ENCODE measurements at regions not wholly inside any gene's neighbourhood (a gene's known extent, or its start where the extent isn't known, plus 50 kb on each side); places are given as distances from the start of the nearest gene placed in this dataset.

GRCh38 chr2:4272261-4272858 lies 569.0 kb downstream of the DCDC2C start:
- no peak overlapping the region for H3K27ac ChIP-seq
- TF ChIP-seq ZFX (IDR thresholded peaks at IDR 0.05) (no peak), CTCF (conservative IDR thresholded peaks at IDR 0.05) (no peak)

DNA sequence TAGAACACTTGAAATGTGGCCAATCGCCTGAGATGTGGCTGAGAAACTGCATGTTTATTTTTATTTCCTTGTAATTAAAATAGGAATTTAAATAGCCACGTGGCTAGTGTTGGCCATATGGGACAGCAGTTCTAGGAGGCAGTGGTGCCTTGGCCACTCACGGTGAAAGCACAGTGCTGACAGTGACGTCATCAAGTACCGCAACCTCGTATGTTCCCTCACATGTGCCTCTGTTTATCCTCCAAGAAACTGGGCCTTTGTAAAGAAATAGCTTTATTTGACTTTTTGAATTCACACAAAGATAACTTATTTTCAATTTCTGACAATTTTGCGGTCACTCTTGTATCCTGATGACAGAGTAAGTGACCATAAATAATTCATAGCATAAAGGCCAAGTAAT lies 575.0 kb downstream of the DCDC2C start:
- H3K27ac ChIP-seq = no peak overlapping the region
- no peak for TF ChIP-seq ZFX (IDR thresholded peaks at IDR 0.05)
- TF ChIP-seq CTCF (conservative IDR thresholded peaks at IDR 0.05) = no peak

- TF ChIP-seq ZFX (IDR thresholded peaks at IDR 0.05) (no peak), CTCF (conservative IDR thresholded peaks at IDR 0.05) (no peak)
- no peak overlapping the region for H3K27ac ChIP-seq
Observed at GRCh38 chr2:4279431-4279830, 576.1 kb downstream of the DCDC2C start.

DNA sequence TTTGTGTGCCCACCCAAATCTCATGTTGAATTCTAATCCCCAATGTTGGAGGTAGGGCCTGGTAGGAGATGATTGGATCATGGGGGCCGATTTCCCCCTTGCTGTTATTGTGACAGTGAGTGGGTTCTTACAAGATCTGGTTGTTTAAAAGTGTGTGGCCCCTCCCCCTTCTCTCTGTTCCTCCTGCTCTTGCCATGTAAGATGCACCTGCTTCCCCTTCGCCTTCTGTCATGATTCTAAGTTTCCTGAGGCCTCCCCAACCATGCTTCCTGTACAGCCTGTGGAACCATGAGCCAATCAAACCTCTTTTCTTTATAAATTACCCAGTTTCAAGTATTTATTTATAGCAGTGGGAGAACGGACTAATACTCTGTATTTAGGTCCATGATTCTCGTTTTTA lies 588.1 kb downstream of the DCDC2C start:
- H3K27ac ChIP-seq = no peak overlapping the region
- TF ChIP-seq CTCF (conservative IDR thresholded peaks at IDR 0.05) (no peak), ZFX (IDR thresholded peaks at IDR 0.05) (no peak)

DNA sequence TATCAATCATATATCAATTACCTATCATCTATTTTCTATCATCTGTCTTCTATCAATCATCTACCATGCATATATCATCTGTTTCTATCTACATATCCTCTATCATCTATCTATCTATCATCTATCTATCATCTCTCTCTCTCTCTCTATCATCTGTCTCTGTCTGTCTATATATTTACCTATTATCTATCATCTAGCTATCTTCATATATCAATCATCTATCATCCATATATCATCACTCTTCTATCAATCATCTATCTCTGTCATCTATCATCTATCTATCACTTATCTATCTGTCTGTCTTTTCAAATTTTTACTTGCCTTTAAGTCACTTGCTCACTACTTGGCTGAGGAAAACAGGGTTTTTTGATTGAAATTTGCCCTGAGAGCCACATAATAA lies 592.3 kb downstream of the DCDC2C start:
- H3K27ac ChIP-seq = no peak overlapping the region
- TF ChIP-seq CTCF (conservative IDR thresholded peaks at IDR 0.05) (no peak), ZFX (IDR thresholded peaks at IDR 0.05) (no peak)

- TF ChIP-seq CTCF (conservative IDR thresholded peaks at IDR 0.05) = no peak
- no peak for TF ChIP-seq ZFX (IDR thresholded peaks at IDR 0.05)
- no peak overlapping the region for H3K27ac ChIP-seq
Observed at GRCh38 chr2:4300616-4301015, 597.2 kb downstream of the DCDC2C start.

GRCh38 chr2:4324531-4324930 lies 621.2 kb downstream of the DCDC2C start:
- TF ChIP-seq ZFX (IDR thresholded peaks at IDR 0.05) (no peak), CTCF (conservative IDR thresholded peaks at IDR 0.05) (no peak)
- no peak overlapping the region for H3K27ac ChIP-seq

Measured in C4-2B (cell line).